HepG2 (cell line): ENCODE measurements at regions not wholly inside any gene's neighbourhood (a gene's known extent, or its start where the extent isn't known, plus 50 kb on each side); places are given as distances from the start of the nearest gene placed in this dataset.

ENCODE experiments used
- ASH2L ChIP-seq: fragments of 300-600, 200-600 bp; sonication (generic); IDR thresholded peaks from 2 replicates; pipeline ENCODE4 v1.7.0; 2017; ENCODE audit warnings: low read depth, mild to moderate bottlenecking, moderate library complexity, mixed read lengths, low read length; ENCODE audit not compliant: insufficient read length
- ATF1 ChIP-seq: IDR thresholded peaks from 2 replicates; pipeline ENCODE4 v1.6.1; 2016; ENCODE audit warnings: mild to moderate bottlenecking, control low read depth
- HNF1B ChIP-seq: sonication (generic); formaldehyde crosslinking; IDR thresholded peaks from 2 replicates; pipeline ENCODE4 v1.5.1; 2020; ENCODE audit warnings: mild to moderate bottlenecking, moderate library complexity, missing genetic modification reagents
- LRRFIP1 ChIP-seq: sonication (generic); formaldehyde crosslinking; conservative IDR thresholded peaks from 2 replicates; pipeline ENCODE4 v1.4.0; 2020; ENCODE audit warnings: missing genetic modification reagents
- MED1 ChIP-seq: sonication (generic); formaldehyde crosslinking; IDR thresholded peaks from 2 replicates; pipeline ENCODE4 v1.4.0; 2020; ENCODE audit warnings: missing genetic modification reagents
- NONO ChIP-seq, 2 experiments: fragments of 450-650 bp in 1 of 2; sonication (generic) in 1 of 2; formaldehyde crosslinking in 1 of 2; IDR thresholded peaks in 1 of 2; conservative IDR thresholded peaks in 1 of 2; 2 replicates each; pipeline versions ENCODE4 v1.6.1 to v1.8.0; 2017 to 2022; ENCODE audit warnings: mild to moderate bottlenecking in 1 of 2, missing genetic modification reagents in 1 of 2, moderate library complexity in 1 of 2
- NR1H2 ChIP-seq: sonication (generic); formaldehyde crosslinking; IDR thresholded peaks from 2 replicates; pipeline ENCODE4 v1.8.1; 2022; ENCODE audit warnings: low read depth, missing genetic modification reagents, borderline replicate concordance
- SALL2 ChIP-seq: sonication (generic); formaldehyde crosslinking; IDR thresholded peaks from 2 replicates; pipeline ENCODE4 v1.8.1; 2023; ENCODE audit warnings: mild to moderate bottlenecking, missing genetic modification reagents, inconsistent platforms
- SUZ12 ChIP-seq: fragments of 150-350 bp; IDR thresholded peaks from 2 replicates; pipeline ENCODE4 v1.6.1; 2014; ENCODE audit warnings: low read depth, low read length
- TBX3 ChIP-seq: fragments of 450-650 bp; IDR thresholded peaks from 2 replicates; pipeline ENCODE4 v1.6.1; 2017; ENCODE audit warnings: antibody characterized with exemption, mild to moderate bottlenecking, inconsistent platforms, borderline replicate concordance
- TCF7L2 ChIP-seq: IDR thresholded peaks from 2 replicates; pipeline ENCODE4 v1.6.1; 2011; ENCODE audit warnings: mild to moderate bottlenecking, low read depth, low read length, moderate library complexity
- YY1 ChIP-seq: IDR thresholded peaks from 2 replicates; pipeline ENCODE4 v1.6.1; 2011; ENCODE audit warnings: low read length, low read depth, moderate library complexity, mild to moderate bottlenecking; ENCODE audit not compliant: insufficient read depth, insufficient replicate concordance
- ZBTB21 ChIP-seq: sonication (generic); formaldehyde crosslinking; IDR thresholded peaks from 2 replicates; pipeline ENCODE4 v1.4.0; 2020; ENCODE audit warnings: missing genetic modification reagents
- ZFP91 ChIP-seq: sonication (generic); formaldehyde crosslinking; IDR thresholded peaks from 2 replicates; pipeline ENCODE4 v1.9.0; 2022; ENCODE audit warnings: missing genetic modification reagents, mild to moderate bottlenecking, borderline replicate concordance
- ZGPAT ChIP-seq: IDR thresholded peaks from 2 replicates; pipeline ENCODE4 v1.6.1; 2016; ENCODE audit warnings: mild to moderate bottlenecking
- ZMYM4 ChIP-seq: sonication (generic); formaldehyde crosslinking; IDR thresholded peaks from 2 replicates; pipeline ENCODE4 v1.8.1; 2023; ENCODE audit warnings: mild to moderate bottlenecking, missing genetic modification reagents
- ZNF564 ChIP-seq: sonication (generic); formaldehyde crosslinking; IDR thresholded peaks from 2 replicates; pipeline ENCODE4 v1.8.1; 2023; ENCODE audit warnings: mild to moderate bottlenecking, missing genetic modification reagents
- ZNF615 ChIP-seq: sonication (generic); formaldehyde crosslinking; IDR thresholded peaks from 2 replicates; pipeline ENCODE4 v1.5.0; 2020; ENCODE audit warnings: mild to moderate bottlenecking, missing genetic modification reagents, borderline replicate concordance
- ZNF687 ChIP-seq: sonication (generic); formaldehyde crosslinking; IDR thresholded peaks from 2 replicates; pipeline ENCODE4 v1.5.1; 2020; ENCODE audit warnings: mild to moderate bottlenecking, missing genetic modification reagents, moderate library complexity

- TF ChIP-seq LRRFIP1 (CRISPR knock-in tag) (no peak), ATF1 (no peak), ZNF687 (CRISPR knock-in tag) (no peak), HNF1B (no peak), ASH2L (no peak), ZMYM4 (CRISPR knock-in tag) (peak; percentile 46; the same call in 1 of the 2 replicates), ZNF564 (CRISPR knock-in tag) (no peak), NR1H2 (CRISPR knock-in tag) (no peak), YY1 (no peak), NONO (IDR thresholded peaks at IDR 0.05) (no peak), NONO (CRISPR knock-in tag; conservative IDR thresholded peaks at IDR 0.05) (0 out of 2 replicates have a peak, but pooled peaks have one; percentile 27), TCF7L2 (no peak), ZFP91 (no peak), SALL2 (CRISPR knock-in tag) (no peak), ZGPAT (peak; percentile 18; the same call in 1 of the 2 replicates), MED1 (CRISPR knock-in tag) (peak; percentile 56), ZBTB21 (CRISPR knock-in tag) (no peak), TBX3 (no peak), ZNF615 (CRISPR knock-in tag) (no peak), SUZ12 (no peak)
Measured at GRCh38 chr2:74762789-74763188, 71.1 kb upstream of the HK2 start (continued).
